Adrenal gland (tissue), 5 donors: ENCODE measurements at regions not wholly inside any gene's neighbourhood (a gene's known extent, or its start where the extent isn't known, plus 50 kb on each side); places are given as distances from the start of the nearest gene placed in this dataset.

Source experiments
- POLR2A ChIP-seq, 2 donors: fragments of 450-650 bp; IDR thresholded peaks; one replicate each; pipeline ENCODE4 v1.6.1; 2017; ENCODE audit warnings: antibody characterized with exemption in 2 of 2, mild to moderate bottlenecking in 2 of 2, moderate library complexity in 1 of 2
- TF ChIP-seq, protein P1 (sequence below), 6 experiments: fragments of 450-650 bp in 4 of 6; fragments of 200-600 bp in 2 of 6; sonication (generic) in 1 of 6; IDR thresholded peaks; 1 replicate in 5 of 6; 2 replicates in 1 of 6; pipeline versions ENCODE4 v1.5.1 to v1.8.0; 2016 to 2021; ENCODE audit warnings: antibody characterized with exemption in 6 of 6, mild to moderate bottlenecking in 2 of 6, moderate library complexity in 1 of 6
- donor health status: DM: no; HTN: no; CAD: no.

DNA sequence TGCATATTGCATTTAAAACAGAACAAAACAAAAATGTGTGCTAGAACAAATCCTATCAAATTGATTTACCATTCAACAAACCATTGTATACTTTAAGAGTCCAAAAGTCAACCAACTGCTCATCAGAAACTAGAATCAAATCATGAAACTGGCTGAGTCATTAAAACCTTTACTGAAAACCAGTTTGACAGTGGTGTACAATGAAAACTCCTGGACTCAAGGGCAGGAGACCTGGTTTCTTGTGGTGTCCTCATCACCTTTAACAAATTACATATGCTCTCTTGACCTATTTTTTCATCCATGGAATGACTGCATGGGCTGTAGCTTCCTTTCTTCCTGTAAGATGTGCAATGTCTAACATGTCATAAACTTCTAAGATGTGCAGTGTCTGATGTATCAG is 315.3 kb upstream of the SLC30A5 start:
- TF ChIP-seq, protein P1, sequence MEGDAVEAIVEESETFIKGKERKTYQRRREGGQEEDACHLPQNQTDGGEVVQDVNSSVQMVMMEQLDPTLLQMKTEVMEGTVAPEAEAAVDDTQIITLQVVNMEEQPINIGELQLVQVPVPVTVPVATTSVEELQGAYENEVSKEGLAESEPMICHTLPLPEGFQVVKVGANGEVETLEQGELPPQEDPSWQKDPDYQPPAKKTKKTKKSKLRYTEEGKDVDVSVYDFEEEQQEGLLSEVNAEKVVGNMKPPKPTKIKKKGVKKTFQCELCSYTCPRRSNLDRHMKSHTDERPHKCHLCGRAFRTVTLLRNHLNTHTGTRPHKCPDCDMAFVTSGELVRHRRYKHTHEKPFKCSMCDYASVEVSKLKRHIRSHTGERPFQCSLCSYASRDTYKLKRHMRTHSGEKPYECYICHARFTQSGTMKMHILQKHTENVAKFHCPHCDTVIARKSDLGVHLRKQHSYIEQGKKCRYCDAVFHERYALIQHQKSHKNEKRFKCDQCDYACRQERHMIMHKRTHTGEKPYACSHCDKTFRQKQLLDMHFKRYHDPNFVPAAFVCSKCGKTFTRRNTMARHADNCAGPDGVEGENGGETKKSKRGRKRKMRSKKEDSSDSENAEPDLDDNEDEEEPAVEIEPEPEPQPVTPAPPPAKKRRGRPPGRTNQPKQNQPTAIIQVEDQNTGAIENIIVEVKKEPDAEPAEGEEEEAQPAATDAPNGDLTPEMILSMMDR (IDR thresholded peaks at IDR 0.05): no peak
- TF ChIP-seq POLR2A (IDR thresholded peaks at IDR 0.05): no peak
